Right cardiac atrium (tissue), 5 donors: ENCODE measurements at regions not wholly inside any gene's neighbourhood (a gene's known extent, or its start where the extent isn't known, plus 50 kb on each side); places are given as distances from the start of the nearest gene placed in this dataset.
"Not testable (repeated sequence)": the region's sequence is repeated elsewhere in the genome, so short reads cannot be mapped to it uniquely, and the experiment has no call there.

Source experiments
- ATAC-seq, 2 donors: fragments of 200-7000 bp; cut with Tn5 transposase; one replicate each; pipeline versions ENCODE4 v1.8.0 to v1.9.1; 2020; ENCODE audit warnings: moderate library complexity in 2 of 2, mild to moderate bottlenecking in 1 of 2
- DNase-seq, 3 donors: peaks; one replicate each; pipeline ENCODE4 v3.0.0-alpha.2; 2020
- H3K27ac ChIP-seq: one replicate; pipeline ENCODE4 v1.5.1; 2013; ENCODE audit warnings: mild to moderate bottlenecking, low read length, control low read depth, moderate library complexity
- H3K27me3 ChIP-seq: one replicate; pipeline ENCODE4 v1.6.1; 2013; ENCODE audit not compliant: control insufficient read depth, insufficient read depth
- H3K4me1 ChIP-seq: one replicate; pipeline ENCODE4 v1.6.1; 2013; ENCODE audit warnings: low read length; ENCODE audit not compliant: control insufficient read depth, insufficient read depth
- H3K4me3 ChIP-seq: one replicate; pipeline ENCODE4 v1.5.1; 2013; ENCODE audit warnings: low read length, control low read depth
- H3K9me3 ChIP-seq: one replicate; pipeline ENCODE4 v1.6.1; 2013; ENCODE audit warnings: low read length; ENCODE audit not compliant: control insufficient read depth
- WGBS: extraction: QIAGEN DNeasy Blood & Tissue Kit; methylation state at CpG from one replicate; pipeline ENCODE4 v1.1.7; 2013; 5-methylcytosine and 5-hydroxymethylcytosine counted together
- intact Hi-C, 4 donors: fragments of 100-400 bp; cut with DNase I; formaldehyde crosslinking; loops; one replicate each; pipeline versions ENCODE4 v1.11.0 to v1.14.0; 2022 to 2023
- donor health status: healthy with polysubstance abuse.
- donor health status: DM: no; HTN: yes; CAD: no.
- donor health status: DM: no; HTN: no; CAD: no.
- donor health status: DM: no; HTN: yes; CAD: no; lungs with severe emphysema.
- donor health status: DM: yes; HTN: yes; CAD: no.

- H3K4me3 ChIP-seq = no peak overlapping the region
- DNase-seq (no peak), ATAC-seq (no peak)
- intact Hi-C loops = no loop called here
- WGBS = 60% methylated on average over 2 of the region's 2 CpGs
- no peaks in the 10 kb centered on the region for H3K4me1 ChIP-seq
- no peak overlapping the region for H3K27ac ChIP-seq
- H3K9me3 ChIP-seq = no peaks in the 10 kb centered on the region
- no peaks in the 10 kb centered on the region for H3K27me3 ChIP-seq
These were observed 143.6 kb downstream of the DUSP6 start for GRCh38 chr12:89208661-89209096.

GRCh38 chr12:89206390-89206789 lies 145.9 kb downstream of the DUSP6 start:
- H3K27ac ChIP-seq = no peak overlapping the region
- ATAC-seq = no peak
- WGBS = 62% methylated on average over 1 of the region's 1 CpG

GRCh38 chr12:89205517-89205916 lies 146.8 kb downstream of the DUSP6 start:
- intact Hi-C loops = no loop called here
- WGBS = 91% methylated on average over 2 of the region's 2 CpGs
- DNase-seq (no peak), ATAC-seq (no peak)
- no peak overlapping the region for H3K27ac ChIP-seq
- no peaks in the 10 kb centered on the region for H3K9me3 ChIP-seq
- H3K4me3 ChIP-seq = no peak overlapping the region
- H3K27me3 ChIP-seq = no peaks in the 10 kb centered on the region
- H3K4me1 ChIP-seq = no peaks in the 10 kb centered on the region

More at GRCh38 chr12:89206390-89206789, 145.9 kb downstream of the DUSP6 start:
- intact Hi-C loops = no loop called here
- H3K27me3 ChIP-seq = no peaks in the 10 kb centered on the region
- DNase-seq = no peak
- no peaks in the 10 kb centered on the region for H3K4me1 ChIP-seq
- no peak overlapping the region for H3K4me3 ChIP-seq
- H3K9me3 ChIP-seq = no peaks in the 10 kb centered on the region

GRCh38 chr12:89203144-89203543 lies 149.2 kb downstream of the DUSP6 start:
- Histone ChIP-seq H3K27ac (no peak overlapping the region), H3K9me3 (no peaks in the 10 kb centered on the region), H3K27me3 (no peaks in the 10 kb centered on the region), H3K4me3 (no peak overlapping the region), H3K4me1 (no peaks in the 10 kb centered on the region)
- no peak for ATAC-seq
- WGBS = 80% methylated on average over 1 of the region's 1 CpG
- no peak for DNase-seq
- intact Hi-C loops = no loop called here

GRCh38 chr12:89200217-89200616 lies 152.1 kb downstream of the DUSP6 start:
- intact Hi-C loops = no loop called here
- Histone ChIP-seq H3K27me3 (no peaks in the 10 kb centered on the region), H3K27ac (no peak overlapping the region), H3K9me3 (no peaks in the 10 kb centered on the region), H3K4me3 (no peak overlapping the region), H3K4me1 (no peaks in the 10 kb centered on the region)
- ATAC-seq = no peak
- no peak for DNase-seq

- no peaks in the 10 kb centered on the region for H3K27me3 ChIP-seq
- DNase-seq (no peak), ATAC-seq (no peak)
- 90% methylated on average over 2 of the region's 2 CpGs for WGBS
- H3K27ac ChIP-seq = no peak overlapping the region
- no peaks in the 10 kb centered on the region for H3K4me1 ChIP-seq
- no peak overlapping the region for H3K4me3 ChIP-seq
- H3K9me3 ChIP-seq = no peaks in the 10 kb centered on the region
- intact Hi-C loops = no loop called here
These were observed 156.8 kb downstream of the DUSP6 start for GRCh38 chr12:89195470-89195869.

- intact Hi-C loops = no loop called here
- Histone ChIP-seq H3K4me3 (no peak overlapping the region), H3K27ac (no peak overlapping the region), H3K4me1 (no peaks in the 10 kb centered on the region), H3K27me3 (no peaks in the 10 kb centered on the region), H3K9me3 (no peaks in the 10 kb centered on the region)
- WGBS = 92% methylated on average over 5 of the region's 5 CpGs
- DNase-seq = no peak
- ATAC-seq = no peak
These were observed 157.6 kb downstream of the DUSP6 start for GRCh38 chr12:89194683-89195082.

GRCh38 chr12:89192429-89192828 lies 159.9 kb downstream of the DUSP6 start:
- ATAC-seq = no peak
- H3K4me1 ChIP-seq = no peaks in the 10 kb centered on the region
- no peak overlapping the region for H3K27ac ChIP-seq
- H3K9me3 ChIP-seq = no peaks in the 10 kb centered on the region
- WGBS = 87% methylated on average over 3 of the region's 3 CpGs
- intact Hi-C loops = no loop called here
- DNase-seq = no peak
- no peaks in the 10 kb centered on the region for H3K27me3 ChIP-seq
- H3K4me3 ChIP-seq = no peak overlapping the region

- H3K9me3 ChIP-seq, ATAC-seq, H3K27me3 ChIP-seq, DNase-seq, intact Hi-C loops, H3K4me1 ChIP-seq, H3K27ac ChIP-seq, H3K4me3 ChIP-seq: not testable (repeated sequence)
These were observed 160.7 kb downstream of the DUSP6 start for GRCh38 chr12:89191597-89191996.

- no peak overlapping the region for H3K27ac ChIP-seq
- no peaks in the 10 kb centered on the region for H3K27me3 ChIP-seq
- intact Hi-C loops = no loop called here
- ATAC-seq (no peak), DNase-seq (no peak)
- H3K4me3 ChIP-seq = no peak overlapping the region
- no peaks in the 10 kb centered on the region for H3K9me3 ChIP-seq
- no peaks in the 10 kb centered on the region for H3K4me1 ChIP-seq
- WGBS = 95% methylated on average over 1 of the region's 1 CpG
These were observed 162.9 kb downstream of the DUSP6 start for GRCh38 chr12:89189448-89189847.

GRCh38 chr12:89187507-89187906 lies 164.8 kb downstream of the DUSP6 start:
- Histone ChIP-seq H3K9me3 (no peaks in the 10 kb centered on the region), H3K4me1 (no peaks in the 10 kb centered on the region), H3K4me3 (no peak overlapping the region), H3K27me3 (no peaks in the 10 kb centered on the region), H3K27ac (no peak overlapping the region)
- intact Hi-C loops = no loop called here
- DNase-seq (no peak), ATAC-seq (no peak)

GRCh38 chr12:89185889-89186288 lies 166.4 kb downstream of the DUSP6 start:
- WGBS = 95% methylated on average over 2 of the region's 2 CpGs
- DNase-seq (no peak), ATAC-seq (no peak)
- Histone ChIP-seq H3K4me1 (no peaks in the 10 kb centered on the region), H3K27me3 (no peaks in the 10 kb centered on the region), H3K9me3 (no peaks in the 10 kb centered on the region), H3K4me3 (no peak overlapping the region), H3K27ac (no peak overlapping the region)
- intact Hi-C loops = no loop called here
